22Rv1 (cell line): ENCODE measurements at regions not wholly inside any gene's neighbourhood (a gene's known extent, or its start where the extent isn't known, plus 50 kb on each side); places are given as distances from the start of the nearest gene placed in this dataset.

ENCODE experiments used
- H3K27ac ChIP-seq: fragments of 450-650 bp; 2 replicates; pipeline ENCODE4 v1.5.1; 2017
- CTCF ChIP-seq: fragments of 450-650 bp; IDR thresholded peaks from 2 replicates; pipeline ENCODE4 v1.5.1; 2017; ENCODE audit warnings: mild to moderate bottlenecking
- ZFX ChIP-seq: fragments of 450-650 bp; IDR thresholded peaks from 2 replicates; pipeline ENCODE4 v1.6.1; 2017; ENCODE audit warnings: antibody characterized with exemption, borderline replicate concordance

GRCh38 chr5:110925916-110926315 is 145.6 kb upstream of the TSLP start:
- no peak overlapping the region for H3K27ac ChIP-seq
- TF ChIP-seq ZFX: no peak
- no peak for TF ChIP-seq CTCF

- H3K27ac ChIP-seq: no peak overlapping the region
- TF ChIP-seq ZFX (no peak), CTCF (no peak)
Observed at GRCh38 chr5:110932755-110933488, 138.6 kb upstream of the TSLP start.

- TF ChIP-seq CTCF: no peak
- TF ChIP-seq ZFX: no peak
- no peak overlapping the region for H3K27ac ChIP-seq
Observed at GRCh38 chr5:110940136-110940535, 131.4 kb upstream of the TSLP start.

GRCh38 chr5:110945874-110946436 is 125.6 kb upstream of the TSLP start:
- H3K27ac ChIP-seq: no peak overlapping the region
- TF ChIP-seq ZFX (no peak), CTCF (no peak)

GRCh38 chr5:110951373-110951791 is 120.1 kb upstream of the TSLP start:
- H3K27ac ChIP-seq: no peak overlapping the region
- TF ChIP-seq ZFX (no peak), CTCF (no peak)

- H3K27ac ChIP-seq: no peak overlapping the region
- TF ChIP-seq CTCF (no peak), ZFX (no peak)
Observed at GRCh38 chr5:110956280-110956912, 115.1 kb upstream of the TSLP start.
